GM12891 (cell line): ENCODE measurements at regions not wholly inside any gene's neighbourhood (a gene's known extent, or its start where the extent isn't known, plus 50 kb on each side); places are given as distances from the start of the nearest gene placed in this dataset.

ENCODE experiments used
- POLR2A ChIP-seq: IDR thresholded peaks from 2 replicates; pipeline ENCODE4 v1.6.1; 2011; ENCODE audit warnings: low read depth, low read length, control low read depth
- POLR2AphosphoS5 ChIP-seq: IDR thresholded peaks from 2 replicates; pipeline ENCODE4 v1.6.1; 2011; ENCODE audit warnings: low read depth, low read length, control low read depth
- POU2F2 ChIP-seq: IDR thresholded peaks from 2 replicates; pipeline ENCODE4 v1.6.1; 2011; ENCODE audit warnings: low read depth, mild to moderate bottlenecking, control low read depth, low read length, moderate library complexity
- SPI1 ChIP-seq: IDR thresholded peaks from 2 replicates; pipeline ENCODE4 v1.6.1; 2011; ENCODE audit warnings: low read depth, low read length, control low read depth

- TF ChIP-seq POLR2A (no peak), POLR2AphosphoS5 (no peak), SPI1 (no peak), POU2F2 (no peak)
Observed at GRCh38 chr11:121383716-121384115, 68.4 kb upstream of the SORL1 start.
